ENCODE measurements at regions not wholly inside any gene's neighbourhood (a gene's known extent, or its start where the extent isn't known, plus 50 kb on each side); places are given as distances from the start of the nearest gene placed in this dataset.

DNA sequence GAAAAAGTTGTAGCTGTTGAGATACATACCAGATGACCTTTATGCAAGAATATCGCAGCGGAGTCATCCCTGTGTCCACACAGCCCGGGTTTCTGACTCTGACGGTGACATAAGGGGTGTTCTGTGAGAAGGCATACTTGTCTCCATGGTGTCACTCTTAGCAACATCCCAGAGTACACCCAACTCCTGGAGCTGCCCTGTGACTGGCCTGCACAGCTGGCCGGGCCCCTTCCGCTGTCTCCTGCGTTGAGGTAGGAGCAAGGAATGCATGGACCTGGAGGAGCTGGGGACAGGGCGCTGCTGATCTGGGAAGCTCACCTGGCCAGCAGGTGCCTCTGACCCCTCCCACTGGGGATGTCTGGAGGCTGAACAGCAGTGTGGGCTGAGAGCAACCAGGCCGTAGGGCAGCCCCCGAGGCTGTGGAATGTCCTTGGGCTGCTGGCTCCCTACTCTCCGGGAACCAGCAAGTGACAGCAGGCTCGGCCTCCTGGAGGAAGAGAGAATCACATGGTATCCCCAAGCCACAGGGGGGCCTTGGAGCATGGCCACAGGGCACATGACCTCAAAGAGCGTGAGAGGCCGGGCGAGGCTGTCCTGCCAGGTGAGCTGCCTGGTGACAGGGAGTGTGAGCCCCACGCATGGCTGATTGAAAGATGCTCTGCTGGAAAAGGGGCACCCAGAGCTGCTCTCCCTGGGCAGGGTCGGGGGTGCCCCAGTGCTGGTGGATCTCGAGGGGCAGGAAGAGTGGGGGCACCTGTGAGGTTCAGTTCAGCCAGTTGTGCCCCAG, 113.4 kb downstream of the MRPL36 start:
- 55 to 56% methylated on average over 18 of the region's 18 CpGs for whole genome bisulfite sequencing, 2 experiments (ENCODE audit: low coverage in 1 of 2, low lambda C conversion rate in 2 of 2, missing lambda C conversion rate in 2 of 2)
- Histone ChIP-seq H3K9me3 (ENCODE audit: low read depth) (no peaks in the 10 kb centered on the region), H3K36me3 (ENCODE audit: low read depth) (no peaks in the 10 kb centered on the region), H3K4me2 (ENCODE audit: unreplicated experiment) (no peak overlapping the region), H3K27ac (no peak overlapping the region), H3F3A (ENCODE audit: insufficient read depth) (no peaks in the 10 kb centered on the region), H3K9ac (no peak overlapping the region), H3K79me2 (ENCODE audit: insufficient read depth) (no peaks in the 10 kb centered on the region), H3K27me3 (replicated peaks; ENCODE audit: insufficient read depth) (peaks cover 32% of the 10 kb centered on the region), H2AFZ (no peak overlapping the region), H3K4me3 (no peak overlapping the region), H3K9me2 (ENCODE audit: insufficient read depth) (no peaks in the 10 kb centered on the region), H4K20me1 (ENCODE audit: insufficient read depth) (no peaks in the 10 kb centered on the region), H3K4me1 (ENCODE audit: insufficient read depth) (no peaks in the 10 kb centered on the region)
- DNase-seq, result no peak
- in situ Hi-C loops (cut with MboI), result no loop called here
- TF ChIP-seq EZH2phosphoT487 (IDR thresholded peaks at IDR 0.05; ENCODE audit: insufficient read depth, low read depth) (no peak), EZH2 (IDR thresholded peaks at IDR 0.05; ENCODE audit: insufficient read depth, poor library complexity, severe bottlenecking) (no peak)

DNA sequence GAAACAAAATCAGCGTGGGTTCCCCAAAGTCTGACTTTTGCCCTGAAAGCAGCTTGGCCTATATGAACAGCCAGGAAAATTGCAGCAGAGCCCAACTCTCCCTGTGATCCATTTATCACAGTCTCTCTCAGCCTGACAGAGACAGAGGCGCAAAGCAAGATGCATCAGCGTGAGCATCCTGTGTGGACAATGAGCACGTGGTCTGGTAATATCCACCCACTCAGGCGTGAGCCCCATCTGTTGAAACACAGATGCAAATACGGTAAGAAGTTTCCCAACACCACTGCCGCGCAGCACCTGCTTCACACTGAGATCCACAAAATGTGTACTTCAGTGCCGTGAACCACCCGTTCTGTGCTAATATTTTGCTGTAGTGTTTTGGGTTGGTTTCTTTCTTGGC, 114.6 kb downstream of the MRPL36 start:
- no peaks in the 10 kb centered on the region for H3K9me3 ChIP-seq (ENCODE audit: low read depth)
- no peaks in the 10 kb centered on the region for H4K20me1 ChIP-seq (ENCODE audit: insufficient read depth)
- no peaks in the 10 kb centered on the region for H3K4me1 ChIP-seq (ENCODE audit: insufficient read depth)
- H3K27ac ChIP-seq, result no peak overlapping the region
- DNase-seq, result peak; percentile 17
- H3K4me3 ChIP-seq, result no peak overlapping the region
- no peak overlapping the region for H3K9ac ChIP-seq
- H3K9me2 ChIP-seq (ENCODE audit: insufficient read depth), result no peaks in the 10 kb centered on the region; the same call in 1 of the 2 replicates
- H3K4me2 ChIP-seq (ENCODE audit: unreplicated experiment), result no peak overlapping the region
- in situ Hi-C loops (cut with MboI), result no loop called here
- 17 to 21% methylated on average over 10 of the region's 10 CpGs for WGBS, 2 experiments (ENCODE audit: low coverage in 1 of 2, low lambda C conversion rate in 2 of 2, missing lambda C conversion rate in 2 of 2)
- no peaks in the 10 kb centered on the region for H3K36me3 ChIP-seq (ENCODE audit: low read depth)
- no peak overlapping the region for H2AFZ ChIP-seq
- no peaks in the 10 kb centered on the region for H3F3A ChIP-seq (ENCODE audit: insufficient read depth)
- H3K27me3 ChIP-seq (replicated peaks; ENCODE audit: insufficient read depth), result peaks cover 28% of the 10 kb centered on the region
- TF ChIP-seq EZH2phosphoT487 (IDR thresholded peaks at IDR 0.05; ENCODE audit: insufficient read depth, low read depth), result no peak
- no peak for TF ChIP-seq EZH2 (IDR thresholded peaks at IDR 0.05; ENCODE audit: insufficient read depth, poor library complexity, severe bottlenecking)
- H3K79me2 ChIP-seq (ENCODE audit: insufficient read depth), result no peaks in the 10 kb centered on the region

- H4K20me1 ChIP-seq (ENCODE audit: insufficient read depth), result no peaks in the 10 kb centered on the region
- H3K36me3 ChIP-seq (ENCODE audit: low read depth), result no peaks in the 10 kb centered on the region
- H3K9me3 ChIP-seq (ENCODE audit: low read depth), result no peaks in the 10 kb centered on the region
- no peaks in the 10 kb centered on the region for H3F3A ChIP-seq (ENCODE audit: insufficient read depth)
- H3K4me2 ChIP-seq (ENCODE audit: unreplicated experiment), result no peak overlapping the region
- H2AFZ ChIP-seq, result no peak overlapping the region
- H3K4me3 ChIP-seq, result no peak overlapping the region
- TF ChIP-seq EZH2 (IDR thresholded peaks at IDR 0.05; ENCODE audit: insufficient read depth, poor library complexity, severe bottlenecking), result no peak
- no peak for TF ChIP-seq EZH2phosphoT487 (IDR thresholded peaks at IDR 0.05; ENCODE audit: insufficient read depth, low read depth)
- H3K9ac ChIP-seq, result no peak overlapping the region
- H3K27me3 ChIP-seq (replicated peaks; ENCODE audit: insufficient read depth), result peaks cover 28% of the 10 kb centered on the region; the same call in 1 of the 2 replicates
- WGBS, 2 experiments (ENCODE audit: low coverage in 1 of 2, low lambda C conversion rate in 2 of 2, missing lambda C conversion rate in 2 of 2), result 24 to 39% methylated on average over 7 of the region's 7 CpGs
- no peak for DNase-seq
- H3K4me1 ChIP-seq (ENCODE audit: insufficient read depth), result no peaks in the 10 kb centered on the region
- H3K79me2 ChIP-seq (ENCODE audit: insufficient read depth), result no peaks in the 10 kb centered on the region
- no peaks in the 10 kb centered on the region; the same call in 1 of the 2 replicates for H3K9me2 ChIP-seq (ENCODE audit: insufficient read depth)
- in situ Hi-C loops (cut with MboI), result no loop called here
- H3K27ac ChIP-seq, result no peak overlapping the region
Measured at GRCh38 chr5:1681955-1682354, 117.7 kb downstream of the MRPL36 start.

- no peaks in the 10 kb centered on the region for H3K79me2 ChIP-seq (ENCODE audit: insufficient read depth)
- peaks cover 26% of the 10 kb centered on the region for H3K27me3 ChIP-seq (replicated peaks; ENCODE audit: insufficient read depth)
- no peaks in the 10 kb centered on the region for H4K20me1 ChIP-seq (ENCODE audit: insufficient read depth)
- TF ChIP-seq EZH2phosphoT487 (IDR thresholded peaks at IDR 0.05; ENCODE audit: insufficient read depth, low read depth) (no peak), EZH2 (IDR thresholded peaks at IDR 0.05; ENCODE audit: insufficient read depth, poor library complexity, severe bottlenecking) (no peak)
- H3F3A ChIP-seq (ENCODE audit: insufficient read depth), result peaks cover 7% of the 10 kb centered on the region; the same call in 1 of the 2 replicates
- no peak overlapping the region for H3K27ac ChIP-seq
- no peak overlapping the region for H3K4me2 ChIP-seq (ENCODE audit: unreplicated experiment)
- H3K36me3 ChIP-seq (ENCODE audit: low read depth), result no peaks in the 10 kb centered on the region
- 47 to 54% methylated on average over 25 of the region's 25 CpGs for WGBS, 2 experiments (ENCODE audit: low coverage in 1 of 2, low lambda C conversion rate in 2 of 2, missing lambda C conversion rate in 2 of 2)
- DNase-seq, result no peak
- in situ Hi-C loops (cut with MboI), result no loop called here
- H3K9me2 ChIP-seq (ENCODE audit: insufficient read depth), result no peaks in the 10 kb centered on the region
- H3K4me3 ChIP-seq, result no peak overlapping the region
- H3K9ac ChIP-seq, result no peak overlapping the region
- H3K4me1 ChIP-seq (ENCODE audit: insufficient read depth), result no peaks in the 10 kb centered on the region
- no peak overlapping the region for H2AFZ ChIP-seq
- no peaks in the 10 kb centered on the region for H3K9me3 ChIP-seq (ENCODE audit: low read depth)
Measured at GRCh38 chr5:1673042-1673677, 126.5 kb downstream of the MRPL36 start.

Data from GM23248 (cell line).